Body of pancreas (tissue), 4 donors: ENCODE measurements at regions not wholly inside any gene's neighbourhood (a gene's known extent, or its start where the extent isn't known, plus 50 kb on each side); places are given as distances from the start of the nearest gene placed in this dataset.

ENCODE experiments used
- CTCF ChIP-seq, 7 experiments: fragments of 450-650 bp in 4 of 7; fragments of 200-600 bp in 3 of 7; sonication (generic) in 3 of 7; IDR thresholded peaks; one replicate each; pipeline ENCODE4 v1.5.1; 2016 to 2019; ENCODE audit warnings: antibody characterized with exemption in 7 of 7
- POLR2A ChIP-seq, 3 donors: fragments of 450-650 bp; IDR thresholded peaks; one replicate each; pipeline ENCODE4 v1.6.1; 2016; ENCODE audit warnings: antibody characterized with exemption in 3 of 3, mild to moderate bottlenecking in 2 of 3

GRCh38 chr4:31343061-31343460 lies 622.9 kb downstream of the PCDH7 start:
- TF ChIP-seq CTCF (IDR thresholded peaks at IDR 0.05), result no peak
- TF ChIP-seq POLR2A (IDR thresholded peaks at IDR 0.05), result no peak
